HG03378 (cell line): ENCODE measurements at regions not wholly inside any gene's neighbourhood (a gene's known extent, or its start where the extent isn't known, plus 50 kb on each side); places are given as distances from the start of the nearest gene placed in this dataset.
"Not testable (repeated sequence)": the region's sequence is repeated elsewhere in the genome, so short reads cannot be mapped to it uniquely, and the experiment has no call there.

Source experiments
- ATAC-seq: cut with Tn5 transposase; IDR thresholded peaks from one replicate; pipeline ENCODE4 v1.9.1; 2021; ENCODE audit warnings: mild to moderate bottlenecking, moderate library complexity; ENCODE audit not compliant: unreplicated experiment

DNA sequence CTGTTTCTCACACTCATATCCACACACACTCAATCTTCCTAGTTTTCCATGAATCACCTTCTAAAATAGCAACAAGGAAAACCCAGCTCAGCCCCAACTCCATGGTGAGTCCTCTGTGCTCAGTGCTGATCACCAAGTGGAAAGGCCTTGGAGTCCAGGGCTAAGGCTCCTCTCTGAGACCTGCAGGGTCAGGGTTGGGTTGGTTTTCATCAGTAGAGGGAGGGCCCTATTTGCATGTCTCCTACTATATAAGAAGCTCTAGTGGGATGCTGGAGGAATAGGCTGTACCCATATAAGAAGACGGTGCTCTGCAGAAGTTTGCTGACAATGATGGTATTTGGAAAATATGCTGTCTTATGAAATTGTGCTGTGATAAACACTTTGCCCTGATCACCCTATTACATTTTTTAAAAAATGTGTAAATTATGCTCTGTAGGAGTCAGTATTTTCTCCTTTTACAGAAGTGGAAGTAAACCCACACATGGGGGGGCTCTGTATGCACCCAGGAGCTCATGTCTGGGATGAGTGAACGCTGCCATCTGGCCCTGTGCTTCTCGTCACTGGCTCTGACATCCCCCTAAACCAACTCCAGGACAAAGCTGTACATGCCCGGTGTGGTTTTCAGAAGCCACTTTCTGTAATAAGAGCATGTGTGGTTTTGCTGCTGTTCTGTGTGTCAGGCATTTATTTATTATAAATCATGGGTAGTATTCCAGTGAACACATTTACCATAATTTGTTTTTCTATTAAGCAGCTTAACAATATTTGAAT, 536.3 kb downstream of the TMEM121 start:
- no peak for ATAC-seq

DNA sequence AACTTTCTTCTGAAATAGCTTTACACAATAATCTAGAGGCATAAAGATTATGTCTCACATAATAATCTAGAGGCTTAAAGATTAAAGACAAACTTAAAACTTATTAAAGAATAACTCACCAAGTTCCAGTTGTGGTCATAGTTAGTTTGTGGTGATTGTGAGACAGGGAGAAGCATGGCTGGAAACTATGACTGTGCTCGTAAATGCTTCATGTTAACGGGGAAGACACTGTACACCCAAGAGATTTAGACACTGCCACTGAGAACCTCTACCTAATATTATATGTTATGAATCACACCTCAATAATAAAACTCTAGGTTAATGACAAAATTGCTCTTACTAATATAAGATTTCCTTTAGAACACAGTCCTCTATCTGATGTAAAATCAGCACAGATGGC, 541.6 kb downstream of the TMEM121 start:
- no peak for ATAC-seq

DNA sequence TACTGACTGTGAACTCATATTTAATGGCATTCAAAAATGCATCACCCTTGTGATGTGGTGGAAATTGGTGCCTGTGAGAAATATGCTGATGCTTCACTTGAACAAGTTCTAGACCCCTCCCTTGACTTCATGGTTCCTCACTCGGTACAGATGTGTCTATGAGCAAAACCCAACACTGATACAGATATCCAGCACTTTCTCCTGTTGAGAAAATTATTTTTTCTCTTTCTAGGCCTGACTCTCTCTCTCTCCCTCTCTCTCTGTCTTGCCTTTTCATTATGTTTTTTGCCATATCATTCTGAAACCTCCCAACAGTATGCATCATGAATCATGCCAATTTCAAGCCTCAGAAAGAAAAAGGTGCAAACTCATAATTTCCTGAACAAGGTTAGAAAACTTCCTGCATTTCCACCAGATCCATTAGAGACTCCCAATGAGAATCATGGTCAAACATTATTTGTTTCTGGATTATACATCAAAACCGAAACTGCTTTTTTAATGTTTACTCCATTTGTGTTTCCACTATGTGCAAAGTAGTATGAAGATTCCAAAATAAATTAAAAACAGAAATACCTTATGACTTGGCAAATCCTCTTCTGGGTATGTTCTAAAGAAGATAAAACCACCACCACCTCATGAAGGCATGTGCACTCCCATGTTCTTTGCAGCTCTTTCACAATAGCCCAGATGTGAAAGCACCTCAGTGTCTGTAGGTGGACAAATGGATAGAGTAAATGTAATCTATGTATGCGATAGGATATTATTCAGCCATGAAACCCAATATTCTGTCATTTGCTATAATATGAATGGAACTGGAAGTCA, 543.6 kb downstream of the TMEM121 start:
- ATAC-seq: no peak

DNA sequence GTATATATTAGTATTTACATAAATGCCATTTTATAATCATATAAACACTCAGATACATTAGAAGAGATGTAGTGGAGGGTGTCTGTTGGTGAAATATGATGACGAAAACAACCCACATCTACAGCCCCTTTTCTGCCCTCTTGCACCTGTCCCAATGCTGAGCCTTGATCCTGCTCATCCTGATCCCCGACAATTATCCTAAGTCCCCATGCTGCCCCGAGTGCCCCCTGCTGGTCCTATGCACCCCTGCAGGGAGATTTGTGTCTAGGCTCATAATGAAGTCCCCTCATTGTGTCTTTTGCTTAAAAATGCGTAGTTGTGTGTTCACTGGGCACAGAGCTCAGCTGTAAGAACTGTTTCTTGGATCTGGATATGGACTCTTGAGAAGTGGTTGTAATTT, 554.5 kb downstream of the TMEM121 start:
- no peak for ATAC-seq

DNA sequence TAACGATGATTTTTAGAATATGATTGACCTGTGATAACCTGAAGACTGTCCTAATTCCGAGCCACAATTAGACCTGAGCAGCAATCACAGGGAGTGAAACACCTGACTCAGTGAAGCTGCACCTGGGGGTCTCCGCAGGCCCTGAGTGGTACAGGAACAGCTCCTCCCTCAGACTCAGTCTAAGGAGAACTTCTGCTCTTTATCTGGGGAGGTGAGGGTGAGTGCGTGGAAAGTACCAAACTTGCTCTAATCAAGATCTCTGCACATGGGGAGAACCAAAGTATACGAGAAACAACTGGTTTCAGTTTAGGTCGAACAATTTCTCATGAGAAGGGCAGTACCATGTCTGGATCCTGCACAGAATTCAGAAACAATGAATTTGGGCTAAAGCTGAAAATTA, 555.3 kb downstream of the TMEM121 start:
- ATAC-seq: not testable (repeated sequence)

DNA sequence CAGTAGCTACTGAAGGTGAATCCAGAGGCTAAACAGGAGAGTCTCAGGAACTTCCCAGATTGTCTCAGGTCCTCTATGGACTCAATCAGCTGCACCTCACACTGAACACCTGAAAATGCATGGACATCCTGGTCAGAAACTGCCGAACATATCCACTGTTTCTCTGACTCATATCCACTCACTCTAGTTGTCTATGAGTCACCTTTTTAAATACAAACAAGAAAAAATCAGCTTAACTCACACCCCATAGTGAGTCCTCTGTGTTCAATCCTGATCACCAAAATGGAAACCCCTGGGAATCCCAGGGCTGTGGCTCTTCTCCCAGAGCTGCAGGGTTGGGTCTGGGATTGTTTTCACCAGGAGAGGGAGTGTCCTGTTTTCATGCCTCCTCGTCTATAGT, 556.7 kb downstream of the TMEM121 start:
- ATAC-seq: no peak

DNA sequence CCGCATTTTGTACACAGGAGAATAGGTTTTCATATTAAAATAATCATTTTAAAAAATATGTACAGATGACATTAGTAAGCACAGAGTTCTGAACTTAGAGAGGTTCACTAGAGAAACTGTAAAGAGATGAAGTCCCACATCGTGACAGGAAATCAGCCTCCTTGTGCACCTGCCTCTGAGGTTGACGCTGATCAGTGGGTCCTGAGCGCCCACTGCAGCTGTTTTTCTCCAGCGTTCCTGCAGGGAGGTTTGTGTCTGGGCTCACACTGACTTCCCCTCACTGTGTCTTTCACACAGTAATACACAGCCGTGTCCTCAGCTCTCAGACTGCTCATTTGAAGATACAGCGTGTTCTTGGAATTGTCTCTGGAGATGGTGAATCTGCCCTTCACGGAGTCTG, 561.5 kb downstream of the TMEM121 start:
- no peak for ATAC-seq

DNA sequence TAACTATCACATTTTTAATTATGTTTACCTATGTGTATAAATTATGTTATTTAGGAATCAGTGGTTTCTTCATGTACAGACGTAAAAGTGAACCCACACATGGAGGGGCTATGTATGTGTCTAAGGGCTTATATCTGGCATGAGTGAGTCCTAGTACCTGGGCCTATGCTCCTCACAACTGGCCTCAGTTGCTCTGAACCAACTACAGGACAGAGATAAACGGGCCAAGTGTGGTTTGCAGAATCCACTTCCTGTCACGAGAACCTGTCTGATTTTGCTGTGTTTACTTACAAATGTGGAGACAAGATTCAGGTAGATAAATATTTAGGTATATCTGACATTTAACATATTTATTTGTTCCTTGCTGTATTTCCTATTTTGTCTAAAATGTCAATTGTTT, 562.5 kb downstream of the TMEM121 start:
- not testable (repeated sequence) for ATAC-seq

DNA sequence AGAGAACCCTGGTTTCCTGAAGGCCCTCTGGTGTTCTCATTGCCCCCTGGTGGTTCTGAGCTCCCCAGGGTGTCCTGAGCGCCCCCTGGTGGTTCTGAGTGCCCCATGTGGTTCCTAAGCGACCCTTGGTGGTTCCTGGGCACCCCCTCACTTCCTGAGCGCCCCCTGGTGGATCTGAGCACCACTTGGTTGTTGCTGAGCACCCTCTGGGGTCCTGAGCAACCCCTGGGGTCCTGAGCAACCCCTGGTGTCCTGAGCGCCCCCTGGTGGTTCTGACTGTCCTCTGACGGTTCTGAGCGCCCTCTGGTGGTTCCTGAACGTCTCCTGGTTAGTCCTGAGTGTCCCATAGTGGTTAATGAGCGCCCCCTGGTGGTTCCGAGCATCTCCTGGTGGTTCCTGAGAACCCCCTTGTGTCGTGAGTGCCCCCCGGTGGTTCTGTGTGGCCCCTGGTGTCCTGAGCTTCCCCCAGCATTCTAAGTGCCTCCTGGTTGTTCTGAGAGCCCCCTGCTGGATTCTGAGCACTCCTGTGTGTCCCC, 568.3 kb downstream of the TMEM121 start:
- no peak for ATAC-seq

DNA sequence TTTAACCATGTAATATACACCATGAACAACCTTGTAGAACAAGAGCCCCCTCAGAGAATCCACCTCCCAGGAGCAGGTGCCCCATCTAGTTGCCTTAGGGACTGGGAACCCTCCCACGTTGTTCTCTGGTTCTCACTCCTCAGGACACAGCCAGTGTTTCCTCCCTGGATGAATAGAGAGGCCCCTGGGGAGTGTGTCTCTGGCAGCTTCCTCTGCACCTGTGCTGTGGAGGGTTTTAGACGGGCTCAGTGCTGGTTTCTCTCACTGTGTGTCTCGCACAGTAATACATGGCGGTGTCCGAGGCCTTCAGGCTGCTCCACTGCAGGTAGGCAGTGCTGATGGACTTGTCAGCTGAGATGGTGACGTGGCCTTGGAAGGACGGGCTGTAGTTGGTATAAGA, 581.3 kb downstream of the TMEM121 start:
- ATAC-seq: no peak

DNA sequence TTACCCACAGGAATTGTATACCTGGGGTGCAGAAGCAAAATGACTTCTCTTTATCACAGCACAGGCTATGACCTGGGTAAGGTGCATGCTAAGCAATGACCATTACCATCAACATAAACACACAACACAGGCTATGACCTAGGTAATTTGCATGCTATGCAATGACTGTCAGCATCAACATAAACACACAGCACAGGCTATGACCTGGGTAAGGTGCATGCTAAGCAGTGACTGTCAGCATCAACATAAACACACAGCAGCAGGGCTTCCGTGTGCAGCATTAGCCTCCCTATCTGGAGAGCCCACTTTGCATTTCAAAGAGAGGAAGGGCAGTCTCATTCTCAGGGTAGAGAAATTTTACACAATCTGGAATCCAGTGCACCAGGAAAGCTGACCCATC, 583.0 kb downstream of the TMEM121 start:
- ATAC-seq: no peak

DNA sequence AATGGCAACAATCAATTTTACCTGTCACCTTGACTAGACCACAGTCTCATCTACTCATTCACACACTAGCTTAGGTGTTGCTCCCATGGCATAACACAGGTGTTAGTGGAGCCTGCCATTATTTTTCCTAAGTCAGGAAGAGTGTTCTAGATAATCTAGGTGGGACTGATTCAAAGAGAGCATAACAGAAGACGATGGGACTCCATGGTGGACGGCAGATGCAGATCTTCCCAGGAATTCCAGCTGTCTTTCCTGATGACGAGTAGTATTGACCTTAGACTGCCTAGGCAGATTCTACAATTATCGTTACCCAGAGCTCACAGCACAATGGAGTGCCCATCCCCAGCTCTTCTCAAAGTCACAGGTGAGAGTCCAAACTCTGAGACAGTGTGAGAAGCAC, 589.0 kb downstream of the TMEM121 start:
- no peak for ATAC-seq

DNA sequence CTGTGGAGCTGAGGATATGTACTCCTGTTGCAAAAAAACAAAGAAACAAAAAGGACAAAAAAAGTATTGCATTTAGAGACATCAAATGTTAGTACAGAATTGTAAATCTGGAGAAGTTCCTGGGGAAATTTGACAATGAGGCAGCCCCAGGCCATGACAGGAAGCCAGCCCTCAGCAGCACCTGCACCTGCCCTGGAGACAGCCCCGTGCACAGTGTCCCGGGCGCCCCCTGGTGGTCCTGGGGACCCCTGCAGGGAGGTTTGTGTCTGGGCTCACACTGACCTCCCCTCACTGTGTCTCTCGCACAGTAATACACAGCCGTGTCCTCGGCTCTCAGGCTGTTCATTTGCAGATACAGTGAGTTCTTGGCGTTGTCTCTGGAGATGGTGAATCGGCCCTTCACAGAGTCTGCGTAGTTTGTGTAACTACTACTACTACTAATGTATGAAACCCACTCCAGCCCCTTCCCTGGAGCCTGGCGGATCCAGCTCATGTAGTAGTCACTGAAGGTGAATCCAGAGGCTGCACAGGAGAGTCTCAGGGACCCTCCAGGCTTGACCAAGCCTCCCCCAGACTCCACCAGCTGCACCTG, 590.1 kb downstream of the TMEM121 start:
- ATAC-seq: not testable (repeated sequence)

DNA sequence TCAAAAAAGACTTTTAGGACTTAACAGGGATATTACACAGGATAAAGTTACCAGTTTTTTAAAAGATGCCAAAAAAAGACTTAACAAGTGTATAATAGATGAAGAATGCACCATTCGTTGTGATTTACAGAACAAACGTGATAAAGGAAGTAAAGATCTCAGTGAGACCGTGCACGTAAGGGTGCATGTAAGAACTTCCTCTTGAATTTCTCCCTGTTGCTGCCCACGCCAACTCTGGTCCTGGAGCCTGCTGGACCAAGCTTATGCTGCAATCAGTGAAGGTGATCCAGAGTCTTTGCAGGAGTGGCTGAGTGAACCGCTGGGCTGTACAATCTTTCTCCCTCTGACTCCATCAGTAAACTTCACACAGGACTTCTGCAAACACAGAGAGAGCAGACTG, 593.7 kb downstream of the TMEM121 start:
- no peak for ATAC-seq

DNA sequence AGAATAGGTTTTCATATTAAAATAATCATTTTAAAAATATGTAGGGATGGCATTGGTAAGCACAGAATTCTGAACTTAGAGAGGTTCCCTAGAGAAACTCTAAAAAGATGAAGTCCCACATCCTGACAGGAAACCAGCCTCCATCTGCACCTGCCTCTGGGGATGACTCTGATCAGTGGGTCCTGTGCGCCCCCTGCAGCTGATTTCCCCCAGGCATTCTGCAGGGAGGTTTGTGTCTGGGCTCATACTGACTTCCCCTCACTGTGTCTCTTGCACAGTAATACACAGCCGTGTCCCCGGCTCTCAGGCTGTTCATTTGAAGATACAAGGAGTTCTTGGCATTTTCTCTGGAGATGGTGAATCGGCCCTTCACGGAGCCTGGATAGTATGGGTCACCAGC, 602.9 kb downstream of the TMEM121 start:
- ATAC-seq: no peak

DNA sequence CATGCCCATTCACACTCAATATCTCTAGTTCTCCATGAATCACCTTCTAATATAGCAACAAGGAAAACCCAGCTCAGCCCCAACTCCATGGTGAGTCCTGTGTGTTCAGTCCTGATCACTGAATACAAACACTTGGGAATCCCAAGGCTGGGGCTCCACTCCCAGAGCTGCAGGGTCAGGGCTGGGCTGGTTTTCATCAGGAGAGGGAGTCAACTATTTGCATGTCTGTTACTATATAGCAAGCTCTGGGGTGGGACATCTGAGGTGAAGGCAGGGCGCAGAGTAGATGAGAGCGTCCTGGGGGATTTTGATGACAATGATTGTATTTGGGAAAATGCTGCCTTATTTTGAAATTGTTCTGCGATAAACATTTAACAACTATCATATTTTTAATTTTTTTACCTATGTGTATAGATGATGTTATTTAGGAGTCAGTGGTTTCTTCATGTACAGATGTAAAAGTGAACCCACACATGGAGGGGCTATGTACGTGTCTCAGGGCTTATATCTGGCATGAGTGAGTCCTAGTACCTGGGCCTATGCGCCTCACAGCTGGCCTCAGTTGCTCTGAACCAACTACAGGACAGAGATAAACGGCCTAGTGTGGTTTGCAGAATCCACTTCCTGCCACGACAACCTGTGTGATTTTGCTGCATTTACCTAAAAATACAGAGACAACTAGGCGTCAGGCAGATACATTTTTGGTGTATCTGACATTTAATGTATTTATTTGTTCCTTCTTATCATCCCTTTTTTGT, 603.7 kb downstream of the TMEM121 start:
- not testable (repeated sequence) for ATAC-seq

DNA sequence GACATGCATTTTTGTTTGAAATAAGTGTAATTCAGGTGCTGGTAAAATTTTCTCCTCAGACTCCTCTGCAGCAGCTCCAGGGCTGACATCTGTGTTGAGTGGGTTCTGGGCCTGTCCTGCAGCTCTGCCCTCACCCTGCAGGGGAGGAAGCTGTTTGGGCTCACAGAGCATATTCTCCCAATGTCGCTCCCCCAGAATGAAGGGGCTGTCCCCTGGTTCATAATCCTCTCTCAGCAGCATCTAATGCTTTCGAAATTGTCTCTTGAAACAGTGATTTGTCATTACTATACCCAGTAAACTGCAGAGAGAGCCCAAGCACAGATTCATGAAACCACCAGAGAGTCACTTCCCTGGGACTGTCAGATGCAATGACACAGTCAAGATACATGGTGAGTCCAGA, 606.7 kb downstream of the TMEM121 start:
- not testable (repeated sequence) for ATAC-seq

DNA sequence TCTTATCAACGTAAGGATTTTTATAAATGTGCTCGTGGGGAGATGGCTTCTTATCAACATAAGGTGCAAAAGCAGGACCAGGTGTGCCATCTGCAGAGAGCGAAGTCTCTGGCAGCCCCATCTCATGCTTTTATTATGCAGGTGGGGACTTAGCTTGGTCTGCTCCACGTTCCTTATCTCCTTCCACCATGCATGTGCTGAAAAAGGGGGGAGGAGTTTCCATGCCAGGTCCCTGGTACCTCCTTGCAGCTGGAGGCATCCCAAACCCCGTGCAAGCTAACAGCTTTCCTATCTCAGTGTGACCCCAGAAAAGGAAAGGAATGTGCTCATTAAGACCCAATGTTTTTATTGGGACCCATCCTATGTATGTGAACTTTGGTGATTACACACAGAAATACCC, 608.5 kb downstream of the TMEM121 start:
- no peak for ATAC-seq

DNA sequence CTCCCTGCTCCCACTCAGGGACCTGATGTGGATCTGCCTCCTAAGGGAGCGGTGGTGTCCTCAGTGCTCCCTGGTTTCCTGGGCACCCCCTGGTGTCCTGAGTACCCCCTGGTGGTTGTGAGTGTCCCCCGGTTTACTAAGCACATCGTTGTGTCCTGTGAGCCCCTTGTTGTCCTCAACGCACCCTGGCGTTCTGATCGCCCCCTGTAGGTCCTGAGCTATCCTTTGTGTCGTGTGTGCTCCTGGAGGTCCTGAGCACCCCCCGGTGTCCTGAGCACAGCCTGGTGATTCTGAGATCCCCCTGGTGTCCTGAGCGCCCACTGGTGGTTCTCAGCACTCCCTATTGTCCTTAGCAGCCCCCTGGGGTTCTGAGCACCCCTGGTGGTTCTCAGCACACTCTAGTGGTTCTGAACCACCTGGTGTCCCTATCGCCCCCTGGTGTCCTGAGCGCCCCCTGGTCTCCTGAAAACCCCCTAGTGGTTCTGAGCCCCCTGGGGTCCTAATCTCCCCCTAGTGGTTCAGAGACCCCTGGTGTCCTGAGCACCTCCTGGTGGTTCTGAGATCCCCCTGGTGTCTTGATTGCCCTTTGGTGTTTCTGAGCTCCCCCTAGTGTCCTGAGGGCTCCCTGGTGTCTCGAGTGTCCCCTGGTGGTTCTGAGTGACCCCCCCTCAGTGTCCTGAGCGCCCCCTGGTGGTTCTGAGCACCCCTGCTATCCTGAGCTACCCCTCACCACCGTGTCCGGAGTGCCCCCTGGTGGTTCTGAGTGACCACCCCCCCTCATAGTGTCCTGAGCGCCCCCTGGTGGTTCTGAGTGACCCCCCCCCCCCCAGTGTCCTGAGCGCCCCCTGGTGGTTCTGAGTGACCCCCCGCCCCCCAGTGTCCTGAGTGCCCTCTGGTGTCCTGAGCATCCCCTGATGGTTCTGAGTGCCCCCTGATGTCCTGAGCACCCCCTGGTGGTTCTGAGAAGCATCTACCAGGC, 615.1 kb downstream of the TMEM121 start:
- ATAC-seq: no peak

DNA sequence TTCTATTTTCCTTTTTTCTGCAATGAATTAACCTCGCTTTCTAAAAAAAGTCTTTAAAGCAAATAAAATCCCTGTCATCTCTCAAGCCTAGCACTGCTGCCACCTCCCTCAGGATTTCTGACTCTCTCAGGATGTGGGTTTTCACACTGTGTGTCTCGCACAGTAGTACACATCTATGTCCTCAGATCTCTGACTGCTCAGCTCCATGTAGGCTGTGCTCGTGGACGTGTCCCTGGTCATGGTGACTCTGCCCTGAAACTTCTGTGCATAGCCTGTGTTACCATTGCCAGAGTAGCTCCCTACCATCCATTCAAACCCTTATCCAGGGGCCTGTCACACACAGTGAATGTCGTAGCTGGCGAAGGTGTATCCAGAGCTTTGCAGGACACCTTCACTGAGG, 619.3 kb downstream of the TMEM121 start:
- ATAC-seq: not testable (repeated sequence)
